Neural progenitor cell (in vitro differentiated cells): ENCODE measurements at regions not wholly inside any gene's neighbourhood (a gene's known extent, or its start where the extent isn't known, plus 50 kb on each side); places are given as distances from the start of the nearest gene placed in this dataset.

Source experiments
- DNase-seq: peaks from one replicate; pipeline ENCODE4 v3.0.0-alpha.2; 2016; ENCODE audit warnings: low spot score
- H2AFZ ChIP-seq: fragments of 200-600 bp; sonication (generic); replicated peaks from 2 replicates; pipeline ENCODE4 v1.6.1; 2016; ENCODE audit warnings: antibody characterized with exemption
- H3F3A ChIP-seq: fragments of 200-600 bp; sonication (generic); 2 replicates; pipeline ENCODE4 v1.6.1; 2016; ENCODE audit warnings: antibody characterized with exemption, low read depth
- H3K27ac ChIP-seq: fragments of 200-600 bp; sonication (generic); 2 replicates; pipeline ENCODE4 v1.5.1; 2016; ENCODE audit warnings: mild to moderate bottlenecking
- H3K27me3 ChIP-seq: fragments of 200-600 bp; sonication (generic); 2 replicates; pipeline ENCODE4 v1.6.1; 2016; ENCODE audit warnings: mild to moderate bottlenecking, moderate library complexity
- H3K36me3 ChIP-seq: fragments of 200-600 bp; sonication (generic); 2 replicates; pipeline ENCODE4 v1.5.1; 2016
- H3K4me1 ChIP-seq: fragments of 200-600 bp; sonication (generic); 2 replicates; pipeline ENCODE4 v1.6.1; 2016; ENCODE audit warnings: mixed run types
- H3K4me2 ChIP-seq: fragments of 200-600 bp; sonication (generic); 2 replicates; pipeline ENCODE4 v1.6.1; 2016
- H3K4me3 ChIP-seq: fragments of 200-600 bp; sonication (generic); 2 replicates; pipeline ENCODE4 v1.5.1; 2016
- H3K79me2 ChIP-seq: fragments of 200-600 bp; sonication (generic); 2 replicates; pipeline ENCODE4 v1.6.1; 2016; ENCODE audit warnings: low read depth
- H3K9ac ChIP-seq: fragments of 200-600 bp; sonication (generic); 2 replicates; pipeline ENCODE4 v1.6.1; 2016
- H3K9me3 ChIP-seq: fragments of 200-600 bp; sonication (generic); 2 replicates; pipeline ENCODE4 v1.5.1; 2016; ENCODE audit warnings: low read depth
- H4K20me1 ChIP-seq: fragments of 200-600 bp; sonication (generic); 2 replicates; pipeline ENCODE4 v1.6.1; 2016; ENCODE audit warnings: low read depth
- H3K27ac Mint-ChIP-seq: 3 replicates; pipeline ENCODE4 v1.8.0; 2021; ENCODE audit warnings: mixed read lengths
- H3K27me3 Mint-ChIP-seq: 2 replicates; pipeline ENCODE4 v1.8.0; 2022; ENCODE audit warnings: low read depth, mild to moderate bottlenecking, inconsistent platforms, moderate library complexity, mixed read lengths; ENCODE audit not compliant: insufficient read depth
- H3K36me3 Mint-ChIP-seq: 3 replicates; pipeline ENCODE4 v1.8.0; 2021; ENCODE audit warnings: mixed read lengths
- H3K4me1 Mint-ChIP-seq: 3 replicates; pipeline ENCODE4 v1.8.0; 2021; ENCODE audit warnings: mixed read lengths
- H3K4me3 Mint-ChIP-seq: 3 replicates; pipeline ENCODE4 v1.8.0; 2021; ENCODE audit warnings: mild to moderate bottlenecking, moderate library complexity, mixed read lengths
- H3K9me3 Mint-ChIP-seq: 3 replicates; pipeline ENCODE4 v1.8.0; 2020; ENCODE audit warnings: mixed read lengths
- EZH2 ChIP-seq: fragments of 200-600 bp; sonication (generic); IDR thresholded peaks from 2 replicates; pipeline ENCODE4 v1.6.1; 2017; ENCODE audit warnings: antibody characterized with exemption, mild to moderate bottlenecking, moderate library complexity
- EZH2phosphoT487 ChIP-seq: fragments of 200-600 bp; sonication (generic); IDR thresholded peaks from 2 replicates; pipeline ENCODE4 v1.6.1; 2017; ENCODE audit warnings: antibody characterized with exemption
- TF ChIP-seq, protein P1 (sequence below): fragments of 200-600 bp; sonication (generic); IDR thresholded peaks from 2 replicates; pipeline ENCODE4 v1.5.1; 2017; ENCODE audit warnings: antibody characterized with exemption, mild to moderate bottlenecking

DNA sequence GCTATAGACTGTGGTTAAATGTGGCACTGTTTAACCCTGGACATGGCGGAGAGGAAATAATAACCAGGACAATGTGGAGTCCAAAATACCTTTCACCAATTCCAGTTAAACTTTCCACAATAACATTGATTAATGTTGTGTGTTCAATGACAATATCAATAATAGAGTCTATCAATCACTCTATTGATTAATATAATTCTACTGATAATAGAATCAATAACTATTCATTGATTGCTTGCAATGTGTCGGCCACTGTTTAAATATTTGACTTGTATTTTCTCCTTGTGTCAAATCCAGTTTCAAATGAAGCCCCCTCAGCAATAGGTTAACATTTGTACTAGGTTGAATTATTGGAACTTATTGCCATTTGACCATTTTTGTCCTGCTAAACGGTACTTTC, 187.0 kb downstream of the PTPN20 start:
- H3K79me2 ChIP-seq = no peaks in the 10 kb centered on the region
- Mint-ChIP-seq H3K4me1 (no peaks in the 10 kb centered on the region), H3K27me3 (peaks cover 16% of the 10 kb centered on the region), H3K36me3 (no peaks in the 10 kb centered on the region), H3K4me3 (no peak overlapping the region), H3K27ac (no peak overlapping the region), H3K9me3 (peaks cover 16% of the 10 kb centered on the region)
- no peak overlapping the region for H3K9ac ChIP-seq
- no peaks in the 10 kb centered on the region for H3K4me1 ChIP-seq
- H3K4me2 ChIP-seq = no peak overlapping the region
- H2AFZ ChIP-seq = no peak overlapping the region
- H3F3A ChIP-seq = no peaks in the 10 kb centered on the region
- no peak for DNase-seq
- no peaks in the 10 kb centered on the region for H3K36me3 ChIP-seq
- no peak overlapping the region for H3K27ac ChIP-seq
- TF ChIP-seq, protein P1, sequence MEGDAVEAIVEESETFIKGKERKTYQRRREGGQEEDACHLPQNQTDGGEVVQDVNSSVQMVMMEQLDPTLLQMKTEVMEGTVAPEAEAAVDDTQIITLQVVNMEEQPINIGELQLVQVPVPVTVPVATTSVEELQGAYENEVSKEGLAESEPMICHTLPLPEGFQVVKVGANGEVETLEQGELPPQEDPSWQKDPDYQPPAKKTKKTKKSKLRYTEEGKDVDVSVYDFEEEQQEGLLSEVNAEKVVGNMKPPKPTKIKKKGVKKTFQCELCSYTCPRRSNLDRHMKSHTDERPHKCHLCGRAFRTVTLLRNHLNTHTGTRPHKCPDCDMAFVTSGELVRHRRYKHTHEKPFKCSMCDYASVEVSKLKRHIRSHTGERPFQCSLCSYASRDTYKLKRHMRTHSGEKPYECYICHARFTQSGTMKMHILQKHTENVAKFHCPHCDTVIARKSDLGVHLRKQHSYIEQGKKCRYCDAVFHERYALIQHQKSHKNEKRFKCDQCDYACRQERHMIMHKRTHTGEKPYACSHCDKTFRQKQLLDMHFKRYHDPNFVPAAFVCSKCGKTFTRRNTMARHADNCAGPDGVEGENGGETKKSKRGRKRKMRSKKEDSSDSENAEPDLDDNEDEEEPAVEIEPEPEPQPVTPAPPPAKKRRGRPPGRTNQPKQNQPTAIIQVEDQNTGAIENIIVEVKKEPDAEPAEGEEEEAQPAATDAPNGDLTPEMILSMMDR = no peak
- no peak for TF ChIP-seq EZH2
- TF ChIP-seq EZH2phosphoT487 = no peak
- no peaks in the 10 kb centered on the region for H3K27me3 ChIP-seq
- H4K20me1 ChIP-seq = no peaks in the 10 kb centered on the region
- H3K9me3 ChIP-seq = no peaks in the 10 kb centered on the region
- H3K4me3 ChIP-seq = no peak overlapping the region

DNA sequence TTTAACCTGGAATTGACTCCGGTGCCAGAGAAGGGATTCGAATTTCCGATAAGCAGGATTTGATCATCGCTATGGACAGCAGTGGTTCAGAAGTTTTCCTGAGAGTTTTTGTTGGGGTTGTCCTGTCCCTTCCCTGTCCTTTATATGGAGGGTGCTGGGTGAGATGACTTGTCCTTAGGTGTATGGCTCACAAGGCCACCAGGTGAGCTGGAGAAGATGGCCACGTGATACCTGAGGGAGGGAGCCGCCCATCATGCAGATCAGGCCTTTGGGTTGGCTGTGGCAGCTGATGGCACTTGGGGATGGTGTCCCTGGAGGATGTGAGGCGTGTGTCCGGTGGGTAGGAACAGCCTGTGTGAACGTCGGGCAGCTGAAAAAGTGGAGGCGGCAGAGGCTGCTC, 187.7 kb downstream of the PTPN20 start:
- no peaks in the 10 kb centered on the region for H3K79me2 ChIP-seq
- TF ChIP-seq, protein P1 = no peak
- TF ChIP-seq EZH2 = no peak
- TF ChIP-seq EZH2phosphoT487 = no peak
- H3K9ac ChIP-seq = no peak overlapping the region
- no peaks in the 10 kb centered on the region for H4K20me1 ChIP-seq
- no peak overlapping the region for H3K4me3 ChIP-seq
- H3K27ac ChIP-seq = no peak overlapping the region
- no peaks in the 10 kb centered on the region for H3K4me1 ChIP-seq
- no peaks in the 10 kb centered on the region for H3K27me3 ChIP-seq
- Mint-ChIP-seq H3K27me3 (peaks cover 16% of the 10 kb centered on the region), H3K4me3 (no peak overlapping the region), H3K9me3 (peaks cover 17% of the 10 kb centered on the region), H3K36me3 (no peaks in the 10 kb centered on the region), H3K27ac (no peak overlapping the region), H3K4me1 (no peaks in the 10 kb centered on the region)
- no peaks in the 10 kb centered on the region for H3K36me3 ChIP-seq
- no peak overlapping the region for H3K4me2 ChIP-seq
- H3K9me3 ChIP-seq = no peaks in the 10 kb centered on the region
- no peaks in the 10 kb centered on the region for H3F3A ChIP-seq
- H2AFZ ChIP-seq = no peak overlapping the region
- DNase-seq = no peak

DNA sequence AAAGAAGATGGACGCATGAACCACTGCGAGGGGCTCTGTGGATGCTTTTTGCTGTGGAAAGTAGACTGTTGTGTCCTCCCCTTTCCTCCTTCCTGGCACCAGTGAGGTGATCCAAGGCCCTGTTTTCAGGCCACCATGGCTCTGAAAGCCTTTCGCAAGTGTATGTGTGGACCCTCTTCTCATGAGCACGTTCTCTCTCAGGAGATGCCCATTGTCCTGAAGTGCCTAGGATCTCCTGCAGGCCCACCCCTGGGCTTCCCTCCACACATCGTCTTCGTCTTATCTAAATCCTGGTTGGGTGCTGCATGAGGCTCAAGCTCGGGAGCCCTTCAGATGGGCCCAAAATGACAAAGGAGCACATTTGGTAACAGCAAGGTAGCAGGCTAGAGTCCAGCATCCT, 188.2 kb downstream of the PTPN20 start:
- H3K9me3 ChIP-seq = no peaks in the 10 kb centered on the region
- no peak overlapping the region for H2AFZ ChIP-seq
- no peak for DNase-seq
- H3K4me3 ChIP-seq = no peak overlapping the region
- H3K36me3 ChIP-seq = no peaks in the 10 kb centered on the region
- no peak overlapping the region for H3K27ac ChIP-seq
- H3K36me3 Mint-ChIP-seq = no peaks in the 10 kb centered on the region
- H3F3A ChIP-seq = no peaks in the 10 kb centered on the region
- H3K4me2 ChIP-seq = no peak overlapping the region
- H3K27me3 ChIP-seq = no peaks in the 10 kb centered on the region
- no peaks in the 10 kb centered on the region for H3K79me2 ChIP-seq
- H3K9me3 Mint-ChIP-seq = peaks cover 12% of the 10 kb centered on the region
- no peaks in the 10 kb centered on the region for H3K4me1 Mint-ChIP-seq
- H4K20me1 ChIP-seq = no peaks in the 10 kb centered on the region
- peaks cover 16% of the 10 kb centered on the region for H3K27me3 Mint-ChIP-seq
- no peak overlapping the region for H3K9ac ChIP-seq
- no peaks in the 10 kb centered on the region for H3K4me1 ChIP-seq
- H3K4me3 Mint-ChIP-seq = no peak overlapping the region
- H3K27ac Mint-ChIP-seq = no peak overlapping the region
- TF ChIP-seq EZH2phosphoT487 (no peak), EZH2 (no peak)
- TF ChIP-seq, protein P1 = no peak

DNA sequence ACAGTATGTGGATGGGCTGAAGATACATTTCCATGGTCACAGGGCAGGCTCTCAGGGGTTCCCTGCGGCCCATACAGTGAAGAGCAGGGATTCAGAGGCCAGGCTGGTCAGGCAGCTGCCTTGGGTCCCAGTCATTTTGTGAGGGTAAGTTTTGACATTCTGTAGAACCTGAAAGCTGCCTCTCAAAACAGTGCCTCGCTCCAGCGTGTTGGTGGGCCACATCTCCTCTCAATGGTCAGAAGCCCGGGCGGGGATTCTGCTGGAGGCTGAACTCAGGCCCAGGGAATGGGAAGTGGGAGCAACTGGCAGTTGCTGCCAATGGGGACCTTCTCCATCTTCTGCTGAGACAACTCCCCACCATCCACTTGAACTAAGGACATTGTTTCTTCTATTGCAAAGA, 190.0 kb downstream of the PTPN20 start:
- H3K4me1 ChIP-seq = no peaks in the 10 kb centered on the region
- H3K79me2 ChIP-seq = no peaks in the 10 kb centered on the region
- TF ChIP-seq EZH2phosphoT487 = no peak
- TF ChIP-seq, protein P1 = no peak
- Mint-ChIP-seq H3K4me3 (no peak overlapping the region), H3K27me3 (peaks cover 12% of the 10 kb centered on the region), H3K9me3 (peaks cover 8% of the 10 kb centered on the region), H3K36me3 (no peaks in the 10 kb centered on the region), H3K4me1 (peaks cover 6% of the 10 kb centered on the region), H3K27ac (no peak overlapping the region)
- no peak overlapping the region for H3K27ac ChIP-seq
- no peaks in the 10 kb centered on the region for H3K27me3 ChIP-seq
- H3K4me2 ChIP-seq = no peak overlapping the region
- no peak for DNase-seq
- H3K9ac ChIP-seq = no peak overlapping the region
- no peaks in the 10 kb centered on the region for H3F3A ChIP-seq
- H3K4me3 ChIP-seq = no peak overlapping the region
- no peak overlapping the region for H2AFZ ChIP-seq
- H3K36me3 ChIP-seq = no peaks in the 10 kb centered on the region
- H3K9me3 ChIP-seq = no peaks in the 10 kb centered on the region
- H4K20me1 ChIP-seq = no peaks in the 10 kb centered on the region
